ENCODE measurements at regions not wholly inside any gene's neighbourhood (a gene's known extent, or its start where the extent isn't known, plus 50 kb on each side); places are given as distances from the start of the nearest gene placed in this dataset.

DNA sequence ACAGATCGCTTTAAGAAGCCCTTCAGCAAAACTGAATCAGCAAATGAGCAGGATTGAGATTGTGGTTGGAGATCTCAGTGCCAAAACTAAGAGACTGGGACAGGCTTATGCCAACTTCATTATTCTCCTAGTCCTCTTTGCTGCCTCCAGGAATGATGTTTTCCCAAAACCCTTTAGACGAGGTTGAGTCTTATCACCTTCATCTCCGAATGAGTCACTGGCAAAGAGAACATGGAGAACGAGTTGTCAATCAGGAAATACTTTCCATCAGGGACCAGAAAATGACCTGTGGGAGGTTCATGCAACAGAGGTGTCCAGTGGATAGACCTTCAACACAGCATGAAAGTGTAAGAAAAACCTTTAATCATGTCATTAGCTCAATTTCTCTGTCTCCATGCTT lies 461.5 kb downstream of the RMST start:
- TF ChIP-seq, protein P1, sequence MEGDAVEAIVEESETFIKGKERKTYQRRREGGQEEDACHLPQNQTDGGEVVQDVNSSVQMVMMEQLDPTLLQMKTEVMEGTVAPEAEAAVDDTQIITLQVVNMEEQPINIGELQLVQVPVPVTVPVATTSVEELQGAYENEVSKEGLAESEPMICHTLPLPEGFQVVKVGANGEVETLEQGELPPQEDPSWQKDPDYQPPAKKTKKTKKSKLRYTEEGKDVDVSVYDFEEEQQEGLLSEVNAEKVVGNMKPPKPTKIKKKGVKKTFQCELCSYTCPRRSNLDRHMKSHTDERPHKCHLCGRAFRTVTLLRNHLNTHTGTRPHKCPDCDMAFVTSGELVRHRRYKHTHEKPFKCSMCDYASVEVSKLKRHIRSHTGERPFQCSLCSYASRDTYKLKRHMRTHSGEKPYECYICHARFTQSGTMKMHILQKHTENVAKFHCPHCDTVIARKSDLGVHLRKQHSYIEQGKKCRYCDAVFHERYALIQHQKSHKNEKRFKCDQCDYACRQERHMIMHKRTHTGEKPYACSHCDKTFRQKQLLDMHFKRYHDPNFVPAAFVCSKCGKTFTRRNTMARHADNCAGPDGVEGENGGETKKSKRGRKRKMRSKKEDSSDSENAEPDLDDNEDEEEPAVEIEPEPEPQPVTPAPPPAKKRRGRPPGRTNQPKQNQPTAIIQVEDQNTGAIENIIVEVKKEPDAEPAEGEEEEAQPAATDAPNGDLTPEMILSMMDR (IDR thresholded peaks at IDR 0.05; ENCODE audit: insufficient read depth, low read length, poor library complexity, severe bottlenecking), result no peak
- no peak for TF ChIP-seq EZH2phosphoT487 (conservative IDR thresholded peaks at IDR 0.05; ENCODE audit: low read length)
